Suppressor macrophage treated with lipopolysaccharide for 1 hour (primary cell): ENCODE measurements at regions not wholly inside any gene's neighbourhood (a gene's known extent, or its start where the extent isn't known, plus 50 kb on each side); places are given as distances from the start of the nearest gene placed in this dataset.
"Not testable (repeated sequence)": the region's sequence is repeated elsewhere in the genome, so short reads cannot be mapped to it uniquely, and the experiment has no call there.

Source experiments
- DNase-seq, 3 donors: peaks; one replicate each; pipeline ENCODE4 v3.0.0-alpha.2; 2020 to 2022

DNA sequence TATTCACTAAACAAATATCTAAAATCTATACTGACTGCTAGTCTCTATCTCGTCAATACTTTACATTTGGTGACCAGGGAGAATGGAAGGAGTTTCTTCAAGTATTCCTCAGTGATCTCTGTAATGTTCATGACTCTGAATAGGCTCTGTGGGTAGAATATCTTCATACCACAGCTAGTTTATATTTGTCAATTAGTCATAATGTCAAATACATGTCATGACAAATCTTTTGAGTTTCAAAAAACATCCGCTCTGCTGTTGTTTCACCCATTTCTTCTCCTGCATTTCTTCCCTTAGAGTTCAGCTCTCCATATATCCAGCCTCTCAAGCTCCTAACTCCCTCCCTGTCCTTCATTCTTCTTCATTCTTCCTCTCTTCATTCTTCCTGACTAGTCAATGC, 206.5 kb upstream of the FANCL start:
- DNase-seq = peak in 1 of 3 donors; percentile 12

DNA sequence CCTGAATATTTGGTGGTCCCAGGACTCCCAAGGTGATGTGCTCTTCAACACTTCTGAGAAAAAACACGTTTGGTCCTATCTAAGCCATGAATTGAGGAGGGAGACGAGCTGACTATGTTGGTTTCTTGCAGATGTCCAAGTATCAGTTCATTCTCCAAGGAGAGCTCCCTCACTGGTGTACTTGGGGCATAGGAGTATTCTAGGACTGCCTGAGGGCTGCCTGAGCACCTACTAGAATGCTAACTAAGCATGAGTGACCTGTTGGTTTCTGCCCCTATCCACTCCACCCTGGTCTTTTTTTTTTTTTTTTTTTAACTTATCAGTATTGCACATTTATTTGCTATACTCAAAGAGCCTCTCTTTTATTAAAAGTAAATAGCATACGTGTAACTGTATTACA, 200.5 kb upstream of the FANCL start:
- DNase-seq = no peak

DNA sequence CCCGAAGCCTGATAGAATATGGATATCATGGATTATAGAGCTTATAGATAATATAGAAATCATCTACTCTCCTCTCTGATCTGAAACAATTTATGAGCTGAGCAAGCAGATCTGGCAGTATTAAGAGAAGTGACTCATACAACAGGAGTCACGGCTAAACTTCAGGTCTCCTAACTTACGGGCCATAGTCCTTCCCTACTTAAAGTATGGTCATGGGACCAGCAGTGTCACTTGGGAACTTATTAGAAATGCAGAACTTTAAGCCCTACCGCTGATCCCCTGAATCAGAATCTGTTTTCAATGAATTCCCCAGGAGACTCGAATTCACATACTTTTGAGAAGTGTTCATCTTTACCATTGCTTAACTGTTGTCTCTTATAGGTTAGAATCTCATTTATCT, 195.7 kb upstream of the FANCL start:
- DNase-seq = no peak

DNA sequence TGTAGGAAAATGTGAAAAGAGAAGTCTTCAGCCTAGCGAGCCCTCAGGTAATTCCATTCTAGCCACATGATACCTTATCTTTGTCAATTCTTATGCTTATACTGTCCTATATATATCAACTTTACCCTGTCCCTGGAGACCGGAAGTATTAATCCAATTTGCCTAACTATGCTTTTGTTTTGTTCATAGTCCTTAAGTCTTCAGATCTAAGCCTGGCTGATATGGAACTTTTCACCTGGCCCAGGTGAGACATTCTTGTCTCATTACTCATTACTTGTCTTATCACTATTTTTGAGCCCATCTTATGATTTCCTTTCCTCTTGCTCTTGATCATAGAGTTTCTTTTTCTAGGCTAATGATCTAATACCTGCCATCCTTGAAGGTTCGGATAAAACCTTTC, 194.1 kb upstream of the FANCL start:
- DNase-seq = no peak

DNA sequence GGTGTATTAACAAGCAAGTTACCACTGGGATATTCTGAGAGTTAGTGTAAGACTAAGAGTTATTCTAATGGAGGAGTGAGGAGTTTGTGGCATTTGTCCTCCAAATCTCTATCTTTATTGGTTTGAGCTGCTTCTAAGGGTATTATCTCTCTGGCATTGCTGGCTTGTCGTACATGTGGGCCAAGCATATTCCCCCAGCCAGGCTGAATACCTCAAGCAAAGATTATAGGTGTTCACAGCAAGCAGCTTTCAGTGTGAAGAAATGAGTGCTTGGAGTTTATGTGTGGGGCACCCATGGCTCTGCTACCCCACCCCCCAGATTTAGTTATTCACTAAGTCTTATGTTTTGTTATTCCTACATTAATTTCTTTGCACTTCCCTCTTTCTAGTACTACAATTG, 193.6 kb upstream of the FANCL start:
- no peak for DNase-seq

DNA sequence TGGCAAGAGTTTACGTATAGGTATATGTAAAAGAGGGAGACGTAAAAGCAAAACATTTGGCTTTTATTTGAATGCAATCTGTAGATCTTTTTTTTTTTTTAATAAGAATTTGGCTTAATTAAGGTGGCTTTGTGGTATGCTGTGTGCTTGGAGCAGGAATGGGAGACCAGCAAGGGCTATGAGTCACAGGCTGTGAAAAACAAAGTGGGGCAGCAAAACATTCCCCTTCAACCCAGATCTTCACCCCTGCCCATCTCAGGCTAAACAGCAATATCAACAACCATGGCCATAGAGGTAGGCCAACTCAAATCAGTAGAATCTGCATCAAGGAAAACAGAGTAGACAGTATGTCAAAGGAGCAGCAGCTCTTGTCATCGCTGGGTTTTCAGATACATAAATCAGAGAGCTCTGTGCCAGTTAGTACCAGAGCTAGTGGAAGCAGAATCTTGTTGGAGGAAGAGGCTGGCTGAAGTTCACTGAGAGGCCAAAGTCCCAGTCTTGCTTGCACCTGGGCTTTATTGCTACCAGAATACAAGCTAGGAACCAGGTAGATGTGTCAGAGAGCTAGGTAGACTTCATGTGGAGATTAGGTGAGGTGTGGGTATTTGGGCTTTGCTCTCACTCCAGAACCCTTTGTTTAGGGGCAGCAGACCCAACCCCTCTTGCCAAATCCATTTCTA, 191.5 kb upstream of the FANCL start:
- DNase-seq = no peak

DNA sequence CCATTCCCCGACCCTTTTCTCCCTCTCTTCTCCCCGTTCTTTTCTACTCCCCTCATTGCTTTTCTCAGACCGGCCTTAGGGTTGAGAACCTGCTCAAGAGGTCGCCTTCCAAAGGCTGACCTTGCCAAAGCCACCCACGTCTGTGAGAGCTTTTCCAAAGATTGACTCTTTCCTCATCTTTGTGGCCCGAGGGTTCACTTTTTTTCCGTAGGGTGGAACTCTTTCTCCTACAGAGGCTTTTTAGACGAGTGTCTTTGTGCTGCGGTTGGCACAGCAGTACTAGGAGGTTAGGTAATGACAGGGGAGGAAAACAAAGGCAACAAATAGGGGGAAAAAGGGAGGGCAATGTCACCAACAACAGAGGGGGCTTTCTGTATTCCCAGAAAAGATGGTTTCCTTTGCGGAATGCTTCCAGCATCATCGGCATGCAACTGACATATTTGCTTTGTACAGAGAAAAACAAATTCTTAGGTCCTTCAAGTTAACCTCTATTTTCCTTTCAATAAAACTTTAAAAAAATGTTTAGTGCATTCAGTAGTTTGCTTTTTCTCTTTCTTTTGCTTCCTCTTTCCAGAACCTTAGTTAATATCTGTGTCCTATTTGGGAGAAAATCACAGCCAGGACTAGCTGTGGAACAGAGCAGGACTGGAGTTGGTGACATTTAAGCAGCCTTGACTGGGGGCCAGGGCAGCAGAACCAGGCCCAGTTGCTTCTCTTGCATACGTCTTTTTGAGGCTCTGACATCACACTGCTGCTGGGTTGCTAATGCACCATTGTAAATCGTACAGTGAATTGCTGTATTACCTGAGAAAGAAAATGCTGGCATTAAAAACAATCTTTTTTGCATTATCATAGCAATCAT, 188.1 kb upstream of the FANCL start:
- DNase-seq = no peak

DNA sequence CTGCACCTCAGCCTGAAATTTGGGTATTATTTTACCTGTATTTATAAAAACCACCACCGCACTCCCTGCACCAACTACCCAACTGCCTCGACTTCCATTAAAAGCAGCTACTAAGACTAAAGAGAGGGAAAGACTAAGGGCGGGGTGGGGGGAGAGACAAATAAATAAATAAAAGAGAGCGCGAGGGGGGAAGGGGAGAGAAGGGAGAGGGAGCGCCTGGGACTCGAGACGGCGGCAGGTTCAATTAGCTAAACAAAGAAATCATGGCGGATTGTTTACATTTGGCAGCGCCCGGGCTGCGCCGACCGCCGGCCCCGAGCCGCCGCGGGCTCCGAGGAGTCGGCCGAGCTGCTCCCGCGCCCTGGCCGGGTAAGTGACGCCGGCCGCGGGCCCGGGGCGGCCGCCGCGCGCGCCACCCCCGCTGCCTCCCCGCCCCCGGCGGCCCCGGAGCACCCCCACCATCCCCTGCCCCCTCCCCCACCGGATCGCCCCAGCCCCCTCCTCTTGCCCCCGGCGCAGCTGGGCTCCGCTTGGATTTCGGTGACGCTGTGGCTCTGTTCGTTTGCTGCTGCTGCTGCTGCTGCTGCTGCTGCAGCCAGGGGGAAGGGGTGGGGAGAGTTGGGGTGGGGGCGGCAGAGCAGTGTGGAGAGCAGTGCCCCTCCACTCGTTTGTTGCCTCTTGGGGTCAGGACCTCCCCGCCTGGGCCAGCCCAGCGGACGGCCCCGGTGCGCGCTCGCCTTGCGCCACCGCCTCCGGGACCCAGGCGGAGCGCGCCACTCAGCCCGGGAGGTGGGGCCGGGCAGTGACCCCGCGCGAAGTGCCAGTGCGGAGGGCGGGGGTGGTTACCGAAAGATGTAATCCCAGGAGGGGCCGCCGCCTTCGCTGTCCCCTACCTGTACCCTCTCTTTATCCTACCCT, 187.2 kb upstream of the FANCL start:
- DNase-seq = peak in 1 of 3 donors; percentile 35

DNA sequence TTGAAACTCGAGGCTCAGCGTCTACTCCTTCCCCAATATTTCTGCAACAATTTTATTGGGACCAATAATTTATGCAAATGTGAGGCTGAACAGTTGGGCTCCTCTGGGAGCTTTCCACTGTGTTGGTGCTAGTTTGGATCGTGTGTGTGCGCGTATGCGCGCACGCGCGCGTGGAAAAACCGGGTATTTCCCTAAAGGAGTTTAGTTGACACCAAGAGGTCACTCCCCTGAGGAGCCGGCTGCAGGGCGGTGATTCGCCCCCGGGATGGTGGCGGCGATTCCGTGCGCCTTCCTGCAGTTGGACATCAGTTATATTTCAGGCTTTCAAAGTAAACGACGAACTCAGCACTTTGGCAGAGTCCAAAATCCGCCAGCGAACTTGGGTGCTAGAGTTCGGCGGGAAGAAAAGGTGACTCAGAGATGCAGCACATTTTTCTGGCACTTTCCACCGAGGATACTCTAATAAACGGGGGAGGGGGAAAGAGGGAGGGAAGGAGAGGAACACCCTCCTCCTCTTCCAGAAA, 186.5 kb upstream of the FANCL start:
- DNase-seq = peak; percentile 44 to 71 (median 47)

DNA sequence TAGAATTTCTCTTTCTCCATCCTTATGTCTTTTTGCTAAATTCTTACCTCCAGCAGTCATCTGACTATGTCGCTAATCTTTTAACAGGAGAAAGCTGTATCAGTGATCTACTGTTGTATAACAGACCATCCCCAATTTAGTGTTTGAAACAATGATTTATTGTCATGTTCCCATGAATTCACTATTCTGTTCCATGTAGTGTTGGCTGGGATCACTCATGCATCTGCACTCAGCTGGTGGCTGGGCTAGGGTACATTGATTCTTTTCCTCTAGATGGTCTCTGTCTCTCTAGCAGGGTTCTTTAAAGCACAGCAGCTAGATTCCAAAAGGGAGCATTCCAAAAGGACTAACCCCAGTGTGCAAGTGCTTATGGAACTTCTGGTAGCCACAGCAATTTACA, 184.2 kb upstream of the FANCL start:
- no peak for DNase-seq

DNA sequence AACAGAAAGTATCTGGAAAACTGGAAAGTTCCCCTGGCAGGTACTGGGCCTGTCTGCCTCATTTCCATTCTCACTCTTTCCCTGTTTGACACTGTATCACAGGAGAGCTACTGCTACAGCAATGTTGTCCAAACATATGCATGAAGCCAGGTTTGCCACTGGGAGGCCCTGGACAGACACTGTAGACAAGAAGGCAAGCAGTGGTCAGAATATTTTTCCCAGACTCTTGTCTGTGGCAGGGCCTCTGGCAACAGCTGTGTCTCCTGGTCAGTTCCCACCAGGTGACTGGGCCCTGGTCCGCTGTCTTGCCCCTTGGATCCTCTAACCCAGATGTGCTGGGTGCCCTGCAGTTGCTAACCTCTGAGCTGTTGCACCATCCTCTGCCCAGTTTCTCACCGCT, 178.9 kb upstream of the FANCL start:
- DNase-seq = no peak

DNA sequence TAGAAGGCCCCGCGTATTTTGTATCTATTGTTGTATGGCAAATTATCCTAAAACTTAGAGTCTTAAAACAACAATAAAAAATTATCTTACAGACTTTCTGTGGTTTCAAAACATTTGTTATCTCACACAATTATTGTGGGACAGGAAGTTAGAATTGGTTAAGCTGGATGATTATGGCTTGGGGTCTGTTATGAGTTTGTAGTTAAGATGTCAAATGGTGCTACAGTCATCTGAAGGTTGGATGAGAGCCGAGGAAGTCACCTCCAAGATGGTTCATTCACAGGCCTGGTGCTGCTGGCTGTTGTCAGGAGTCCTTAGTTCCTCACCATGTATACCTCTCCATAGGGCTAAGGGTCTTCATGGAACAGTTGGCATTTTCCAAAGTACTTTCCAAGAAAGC, 175.6 kb upstream of the FANCL start:
- no peak for DNase-seq

DNA sequence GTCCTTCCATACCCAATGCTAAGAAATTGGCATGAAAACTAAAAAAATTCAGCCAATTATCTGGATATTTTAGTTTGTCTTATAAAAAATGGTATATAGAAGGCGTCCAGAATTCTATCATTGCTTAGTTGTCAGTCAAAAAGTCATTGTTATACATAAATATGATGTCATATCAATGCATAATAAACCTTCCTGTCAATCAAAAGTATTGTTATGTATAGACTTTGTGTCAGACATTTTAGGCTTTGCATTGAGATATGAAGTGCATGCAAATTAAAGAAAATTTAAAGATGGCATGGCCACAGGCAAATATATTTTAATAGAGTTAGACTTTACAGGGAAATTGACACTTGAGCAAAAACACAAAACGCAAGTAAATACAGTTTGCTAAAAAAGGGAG, 173.4 kb upstream of the FANCL start:
- DNase-seq = no peak

DNA sequence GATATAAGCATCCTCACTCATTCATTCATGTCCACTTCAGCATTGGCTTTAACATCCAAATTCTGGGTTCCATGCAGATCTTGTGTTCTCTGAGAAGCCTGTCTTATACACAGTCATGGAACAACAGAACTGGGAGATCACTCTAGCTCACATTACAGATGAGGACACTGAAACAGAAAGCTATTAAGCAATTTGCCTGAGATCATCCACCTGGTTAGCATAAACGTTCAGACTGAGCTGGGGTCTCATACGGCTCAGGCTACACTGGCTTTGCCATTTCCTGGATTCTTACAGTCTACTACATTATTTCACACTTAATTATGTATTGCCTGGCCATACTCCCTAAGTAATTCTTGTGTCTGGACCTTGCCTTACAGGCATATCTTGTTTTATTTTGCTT, 169.4 kb upstream of the FANCL start:
- DNase-seq = no peak

DNA sequence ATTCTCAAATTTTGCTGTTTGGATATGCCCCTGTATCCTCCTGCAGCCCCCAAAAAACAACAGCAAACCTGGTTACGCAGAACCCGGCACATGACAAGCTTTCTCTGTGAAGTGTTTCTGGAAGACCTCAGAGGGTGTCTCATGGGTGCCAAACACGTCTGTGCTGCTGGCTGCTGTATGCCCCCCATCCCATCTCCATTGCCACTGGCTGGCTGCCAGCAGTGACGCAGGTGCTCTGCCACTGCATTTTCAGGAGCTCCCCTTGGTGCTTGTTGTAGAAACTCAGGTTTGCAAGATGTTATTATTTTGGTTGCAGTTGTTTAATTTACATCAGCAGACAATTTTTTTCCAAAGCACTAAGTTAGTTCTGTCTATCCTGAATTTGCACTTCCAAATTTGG, 166.4 kb upstream of the FANCL start:
- DNase-seq = no peak

DNA sequence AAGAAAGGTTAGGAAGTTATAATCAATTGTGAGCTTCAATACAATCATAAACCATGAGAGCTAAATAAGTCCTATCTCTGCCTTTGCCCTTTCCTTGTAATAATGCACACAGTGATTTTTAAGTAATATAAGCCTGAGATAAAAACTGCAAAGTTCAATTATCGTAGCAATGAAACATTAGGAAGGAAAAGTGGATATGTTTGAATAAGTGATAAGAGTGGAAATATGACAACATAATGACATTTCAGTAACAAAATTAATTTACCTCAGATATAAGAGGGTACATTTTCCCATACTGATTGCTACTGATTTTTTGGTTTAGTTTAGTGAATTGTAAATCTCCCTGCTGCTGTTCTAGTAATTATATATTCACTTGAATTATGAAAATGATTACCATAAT, 164.2 kb upstream of the FANCL start:
- DNase-seq = no peak

DNA sequence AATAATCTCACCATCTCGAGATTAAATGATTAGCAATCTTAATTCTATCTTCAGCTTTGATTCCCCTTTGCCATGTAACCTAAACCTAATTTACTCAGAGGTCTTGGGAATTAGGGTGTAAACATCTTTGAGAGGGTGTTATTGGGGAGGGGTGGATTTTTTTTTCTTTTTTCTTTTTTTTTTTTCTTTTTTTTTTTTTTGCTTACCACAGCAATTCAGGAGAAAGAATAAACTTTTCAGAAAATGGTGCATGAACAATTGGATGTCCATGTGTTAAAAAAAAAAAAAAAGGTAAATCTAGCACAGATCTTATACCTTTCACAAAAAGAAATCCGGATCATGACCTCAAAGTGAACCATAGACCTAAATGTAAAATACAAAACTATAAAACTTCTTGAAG, 160.8 kb upstream of the FANCL start:
- no peak for DNase-seq

DNA sequence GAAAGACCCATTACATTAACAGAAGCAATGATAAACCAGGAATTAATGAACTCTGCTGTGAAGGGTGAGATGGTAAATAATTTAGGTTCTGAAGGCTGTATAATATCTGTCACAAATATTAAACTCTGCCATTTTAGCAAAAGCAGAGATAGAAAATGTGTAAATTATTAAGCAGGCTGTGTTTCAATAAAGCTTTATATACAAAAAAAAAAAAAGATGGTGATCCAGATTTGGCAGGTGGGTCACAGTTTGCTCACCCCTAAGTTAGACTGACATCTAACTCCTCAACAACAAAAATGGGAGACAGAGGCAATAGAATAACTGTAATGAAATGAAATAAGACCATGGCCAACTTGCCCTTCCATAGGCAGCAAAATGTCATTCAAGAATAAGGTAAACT, 157.3 kb upstream of the FANCL start:
- DNase-seq = no peak

DNA sequence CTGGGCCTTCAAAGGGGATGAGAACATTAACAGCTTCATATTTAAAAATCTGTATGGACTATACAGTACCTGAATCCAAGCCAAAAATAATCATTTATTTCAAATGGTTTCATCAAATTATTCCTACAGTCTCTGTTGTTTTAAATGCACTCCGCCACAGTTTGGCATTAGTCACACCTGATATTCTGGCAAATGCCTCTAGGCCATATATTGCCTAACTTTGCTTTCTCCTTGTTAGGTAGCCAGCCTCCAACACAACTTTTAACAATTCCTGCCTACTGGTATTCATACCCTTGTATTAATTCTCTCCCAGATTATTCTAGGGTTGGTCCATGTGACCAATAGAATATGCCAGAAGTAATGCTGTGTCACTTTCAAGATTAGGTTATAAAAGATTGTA, 146.6 kb upstream of the FANCL start:
- no peak for DNase-seq

DNA sequence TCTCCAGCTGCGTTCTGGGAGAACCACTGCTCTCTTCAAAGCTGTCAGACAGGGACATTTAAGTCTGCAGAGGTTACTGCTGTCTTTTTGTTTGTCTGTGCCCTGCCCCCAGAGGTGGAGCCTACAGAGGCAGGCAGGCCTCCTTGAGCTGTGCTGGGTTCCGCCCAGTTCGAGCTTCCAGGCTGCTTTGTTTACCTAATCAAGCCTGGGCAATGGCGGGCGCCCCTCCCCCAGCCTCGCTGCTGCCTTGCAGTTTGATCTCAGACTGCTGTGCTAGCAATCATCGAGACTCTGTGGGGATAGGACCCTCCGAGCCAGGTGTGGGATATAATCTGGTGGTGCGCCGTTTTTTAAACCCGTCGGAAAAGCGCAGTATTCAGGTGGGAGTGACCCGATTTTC, 145.8 kb upstream of the FANCL start:
- not testable (repeated sequence) for DNase-seq

DNA sequence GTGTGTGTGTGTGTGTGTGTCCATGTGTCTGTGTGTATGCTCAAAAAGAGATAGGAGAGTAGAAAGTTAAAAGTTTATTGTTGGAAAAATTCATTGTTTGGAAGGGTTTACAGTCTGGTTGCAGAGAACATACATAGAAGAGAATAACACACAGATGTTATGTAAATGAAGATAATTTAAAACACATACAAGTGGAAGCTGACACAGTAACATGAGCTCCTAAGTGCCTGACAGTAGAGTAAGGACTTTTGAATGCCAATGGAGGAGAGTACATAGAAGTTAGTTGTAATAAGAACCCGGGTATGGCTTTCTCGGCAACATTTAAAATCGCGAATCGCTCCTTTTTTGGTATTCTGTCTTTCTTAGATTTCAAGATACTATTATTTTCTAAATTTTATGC, 137.0 kb upstream of the FANCL start:
- no peak for DNase-seq

DNA sequence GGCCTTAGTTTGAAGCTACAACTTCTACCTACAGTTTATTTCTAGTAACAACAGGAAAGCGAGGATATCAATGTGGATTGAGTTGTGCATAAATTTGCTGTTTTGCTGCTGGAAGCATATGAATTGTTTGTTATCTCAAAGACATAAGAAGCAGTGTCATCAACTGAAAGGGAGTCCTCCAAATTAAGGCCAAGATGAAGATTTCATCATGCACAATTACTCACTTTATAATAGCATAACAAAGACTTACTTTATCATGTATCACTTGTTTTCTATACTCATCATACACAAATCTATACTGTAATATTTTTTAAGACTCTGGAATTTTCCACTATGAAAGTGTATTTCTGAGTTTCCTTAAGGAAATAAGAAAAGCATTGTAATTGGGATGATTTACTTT, 136.1 kb upstream of the FANCL start:
- no peak for DNase-seq

DNA sequence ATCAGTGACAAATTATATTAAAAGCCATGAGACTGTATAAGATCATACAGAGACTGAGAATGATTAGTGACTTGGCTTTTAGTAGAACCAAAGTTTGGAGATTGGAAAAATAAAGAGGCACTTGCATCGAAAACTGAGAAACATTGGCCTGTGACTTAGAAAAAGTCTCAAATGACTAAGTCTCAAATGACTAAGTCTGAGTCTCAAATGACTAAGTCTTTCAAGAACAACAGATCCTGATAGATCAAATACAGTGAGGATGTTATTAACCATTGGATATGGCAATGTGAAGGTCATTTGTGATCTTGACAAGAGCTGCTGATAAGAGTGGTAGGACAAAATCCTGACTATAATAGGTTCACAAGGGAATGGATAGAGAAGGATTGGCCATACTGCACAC, 135.5 kb upstream of the FANCL start:
- no peak for DNase-seq
